ENCODE measurements at regions not wholly inside any gene's neighbourhood (a gene's known extent, or its start where the extent isn't known, plus 50 kb on each side); places are given as distances from the start of the nearest gene placed in this dataset.

DNA sequence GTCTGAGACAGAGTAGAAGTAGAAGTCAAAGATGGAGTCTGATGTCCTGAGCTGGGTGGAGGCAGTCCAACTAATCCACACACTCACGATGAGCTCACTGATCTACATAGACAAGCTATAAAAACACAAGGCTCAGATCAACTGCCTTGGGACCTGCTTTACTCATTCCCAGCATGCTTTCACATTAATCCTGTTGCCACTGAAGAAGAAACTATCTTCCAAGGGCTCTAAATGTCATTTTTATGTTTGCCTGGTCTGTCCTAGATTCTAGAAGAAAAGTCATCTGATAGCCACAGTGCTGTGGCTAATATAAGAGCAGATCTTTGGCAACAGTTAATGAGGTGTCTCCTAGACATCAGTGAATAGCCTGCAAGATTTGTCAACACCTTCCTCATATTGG lies 522.7 kb downstream of the NUF2 start:
- TF ChIP-seq CEBPB (IDR thresholded peaks at IDR 0.05; ENCODE audit: borderline replicate concordance in 1 of 2, low read depth in 2 of 2, low read length in 2 of 2), result no peak
- TF ChIP-seq, protein P1, sequence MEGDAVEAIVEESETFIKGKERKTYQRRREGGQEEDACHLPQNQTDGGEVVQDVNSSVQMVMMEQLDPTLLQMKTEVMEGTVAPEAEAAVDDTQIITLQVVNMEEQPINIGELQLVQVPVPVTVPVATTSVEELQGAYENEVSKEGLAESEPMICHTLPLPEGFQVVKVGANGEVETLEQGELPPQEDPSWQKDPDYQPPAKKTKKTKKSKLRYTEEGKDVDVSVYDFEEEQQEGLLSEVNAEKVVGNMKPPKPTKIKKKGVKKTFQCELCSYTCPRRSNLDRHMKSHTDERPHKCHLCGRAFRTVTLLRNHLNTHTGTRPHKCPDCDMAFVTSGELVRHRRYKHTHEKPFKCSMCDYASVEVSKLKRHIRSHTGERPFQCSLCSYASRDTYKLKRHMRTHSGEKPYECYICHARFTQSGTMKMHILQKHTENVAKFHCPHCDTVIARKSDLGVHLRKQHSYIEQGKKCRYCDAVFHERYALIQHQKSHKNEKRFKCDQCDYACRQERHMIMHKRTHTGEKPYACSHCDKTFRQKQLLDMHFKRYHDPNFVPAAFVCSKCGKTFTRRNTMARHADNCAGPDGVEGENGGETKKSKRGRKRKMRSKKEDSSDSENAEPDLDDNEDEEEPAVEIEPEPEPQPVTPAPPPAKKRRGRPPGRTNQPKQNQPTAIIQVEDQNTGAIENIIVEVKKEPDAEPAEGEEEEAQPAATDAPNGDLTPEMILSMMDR (IDR thresholded peaks at IDR 0.05 in 2 of 3, conservative IDR thresholded peaks at IDR 0.05 in 1 of 3; ENCODE audit: control insufficient read depth in 2 of 3, extremely low read depth in 1 of 3, insufficient read depth in 1 of 3, low read depth in 3 of 3, low read length in 3 of 3), result no peak
